ENCODE measurements at regions not wholly inside any gene's neighbourhood (a gene's known extent, or its start where the extent isn't known, plus 50 kb on each side); places are given as distances from the start of the nearest gene placed in this dataset.

GRCh38 chr2:185215497-185215896, 523.1 kb upstream of the FSIP2 start:
- H3K4me3 ChIP-seq = no peak overlapping the region
- TF ChIP-seq POLR2AphosphoS5 (IDR thresholded peaks at IDR 0.05; ENCODE audit: insufficient read depth in 1 of 2, low read depth in 1 of 2) = no peak
- no peak for TF ChIP-seq CTCF (IDR thresholded peaks at IDR 0.05)
- TF ChIP-seq POLR2A (IDR thresholded peaks at IDR 0.05) = no peak
- intact Hi-C loops (cut with DNase I) = no loop called here
- DNase-seq (ENCODE audit: extremely low spot score in 2 of 2) = no peak
- no peaks in the 10 kb centered on the region for H3K9me3 ChIP-seq
- no peaks in the 10 kb centered on the region for H3K4me1 ChIP-seq
- no peaks in the 10 kb centered on the region for H3K27me3 ChIP-seq
- no peaks in the 10 kb centered on the region for H3K36me3 ChIP-seq
- H3K27ac ChIP-seq = no peak overlapping the region

GRCh38 chr2:185219981-185220380, 518.6 kb upstream of the FSIP2 start:
- no peak overlapping the region for H3K27ac ChIP-seq
- H3K4me3 ChIP-seq = no peak overlapping the region

DNA sequence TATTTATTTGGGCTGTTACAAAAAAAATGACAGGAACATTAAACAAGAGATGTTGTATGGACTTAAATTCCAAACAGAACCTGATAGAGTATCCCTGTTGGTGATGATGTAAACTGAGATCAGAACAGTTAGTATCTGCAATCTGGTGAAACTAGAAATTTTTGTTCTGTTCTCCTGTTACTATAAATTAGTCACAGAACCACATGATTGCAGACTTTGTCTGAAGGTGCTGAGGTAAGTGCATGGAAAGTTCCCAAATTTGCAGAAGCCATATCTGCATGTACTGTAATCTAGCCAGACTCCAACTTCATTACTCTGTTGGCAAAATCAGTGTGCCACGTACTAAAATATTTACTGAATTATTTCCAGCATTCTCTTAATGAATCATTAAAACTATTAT, 516.3 kb upstream of the FSIP2 start:
- TF ChIP-seq CTCF (IDR thresholded peaks at IDR 0.05) (no peak), POLR2AphosphoS5 (IDR thresholded peaks at IDR 0.05; ENCODE audit: insufficient read depth in 1 of 2, low read depth in 1 of 2) (no peak), POLR2A (IDR thresholded peaks at IDR 0.05) (no peak)
- no peak overlapping the region for H3K4me3 ChIP-seq
- H3K27me3 ChIP-seq = no peaks in the 10 kb centered on the region
- no peak overlapping the region for H3K27ac ChIP-seq
- no peaks in the 10 kb centered on the region for H3K9me3 ChIP-seq
- intact Hi-C loops (cut with DNase I) = no loop called here
- no peak for DNase-seq (ENCODE audit: extremely low spot score in 2 of 2)
- no peaks in the 10 kb centered on the region for H3K36me3 ChIP-seq
- H3K4me1 ChIP-seq = no peaks in the 10 kb centered on the region

More at GRCh38 chr2:185219981-185220380, 518.6 kb upstream of the FSIP2 start:
- H3K36me3 ChIP-seq = no peaks in the 10 kb centered on the region
- DNase-seq (ENCODE audit: extremely low spot score in 2 of 2) = no peak
- H3K27me3 ChIP-seq = no peaks in the 10 kb centered on the region
- H3K4me1 ChIP-seq = no peaks in the 10 kb centered on the region
- no peaks in the 10 kb centered on the region for H3K9me3 ChIP-seq
- TF ChIP-seq POLR2AphosphoS5 (IDR thresholded peaks at IDR 0.05; ENCODE audit: insufficient read depth in 1 of 2, low read depth in 1 of 2) = no peak
- no peak for TF ChIP-seq CTCF (IDR thresholded peaks at IDR 0.05)
- TF ChIP-seq POLR2A (IDR thresholded peaks at IDR 0.05) = no peak
- intact Hi-C loops (cut with DNase I) = no loop called here

DNA sequence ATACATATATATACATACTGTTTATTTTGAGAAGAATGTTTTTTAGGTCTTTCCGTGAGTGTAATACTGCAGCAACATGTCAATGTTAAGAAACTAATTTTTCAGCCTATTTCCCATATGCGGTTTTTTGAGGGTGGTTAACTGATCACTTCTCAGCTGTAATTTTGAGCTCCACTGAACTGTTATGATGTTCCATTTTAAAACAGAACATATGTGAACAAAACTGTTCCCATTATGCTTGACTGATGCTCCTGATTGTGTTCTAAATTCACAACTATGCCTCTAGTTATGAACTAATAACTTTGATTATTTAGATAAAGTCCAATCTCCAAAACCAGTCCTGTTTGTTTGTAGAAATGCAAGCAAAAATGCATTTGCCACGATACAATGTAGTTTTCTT, 511.2 kb upstream of the FSIP2 start:
- intact Hi-C loops (cut with DNase I) = no loop called here
- H3K9me3 ChIP-seq = no peaks in the 10 kb centered on the region
- H3K4me3 ChIP-seq = no peak overlapping the region
- H3K27me3 ChIP-seq = no peaks in the 10 kb centered on the region
- no peak for DNase-seq (ENCODE audit: extremely low spot score in 2 of 2)
- no peak overlapping the region for H3K27ac ChIP-seq
- H3K4me1 ChIP-seq = no peaks in the 10 kb centered on the region
- TF ChIP-seq POLR2A (IDR thresholded peaks at IDR 0.05) = no peak
- no peak for TF ChIP-seq CTCF (IDR thresholded peaks at IDR 0.05)
- no peak for TF ChIP-seq POLR2AphosphoS5 (IDR thresholded peaks at IDR 0.05; ENCODE audit: insufficient read depth in 1 of 2, low read depth in 1 of 2)
- no peaks in the 10 kb centered on the region for H3K36me3 ChIP-seq

DNA sequence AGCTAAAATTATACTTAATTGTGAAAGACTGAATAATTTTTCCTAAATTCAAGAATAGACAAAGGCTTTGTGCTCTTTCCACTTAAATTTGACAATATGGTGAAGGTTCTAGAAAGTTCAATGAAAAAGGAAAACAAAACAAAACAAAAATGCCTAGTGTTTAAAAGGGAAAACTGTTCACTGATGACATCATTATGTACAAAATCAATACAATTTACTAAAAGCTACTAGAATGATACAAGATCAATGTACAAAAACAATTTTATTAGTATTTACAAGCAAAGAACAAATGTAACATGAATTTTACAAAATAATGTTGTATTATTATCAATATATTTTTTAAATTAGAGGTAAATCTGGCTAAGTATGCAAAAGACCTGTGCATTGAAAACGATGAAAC, 499.1 kb upstream of the FSIP2 start:
- no peaks in the 10 kb centered on the region for H3K4me1 ChIP-seq
- TF ChIP-seq POLR2A (IDR thresholded peaks at IDR 0.05) (no peak), POLR2AphosphoS5 (IDR thresholded peaks at IDR 0.05; ENCODE audit: insufficient read depth in 1 of 2, low read depth in 1 of 2) (no peak), CTCF (IDR thresholded peaks at IDR 0.05) (no peak)
- intact Hi-C loops (cut with DNase I) = no loop called here
- H3K9me3 ChIP-seq = no peaks in the 10 kb centered on the region
- no peak for DNase-seq (ENCODE audit: extremely low spot score in 2 of 2)
- H3K27ac ChIP-seq = no peak overlapping the region
- no peaks in the 10 kb centered on the region for H3K27me3 ChIP-seq
- H3K4me3 ChIP-seq = no peak overlapping the region
- H3K36me3 ChIP-seq = no peaks in the 10 kb centered on the region

Data from vagina (tissue), 2 donors.